ENCODE measurements at regions not wholly inside any gene's neighbourhood (a gene's known extent, or its start where the extent isn't known, plus 50 kb on each side); places are given as distances from the start of the nearest gene placed in this dataset.
"Not testable (repeated sequence)": the region's sequence is repeated elsewhere in the genome, so short reads cannot be mapped to it uniquely, and the experiment has no call there.

DNA sequence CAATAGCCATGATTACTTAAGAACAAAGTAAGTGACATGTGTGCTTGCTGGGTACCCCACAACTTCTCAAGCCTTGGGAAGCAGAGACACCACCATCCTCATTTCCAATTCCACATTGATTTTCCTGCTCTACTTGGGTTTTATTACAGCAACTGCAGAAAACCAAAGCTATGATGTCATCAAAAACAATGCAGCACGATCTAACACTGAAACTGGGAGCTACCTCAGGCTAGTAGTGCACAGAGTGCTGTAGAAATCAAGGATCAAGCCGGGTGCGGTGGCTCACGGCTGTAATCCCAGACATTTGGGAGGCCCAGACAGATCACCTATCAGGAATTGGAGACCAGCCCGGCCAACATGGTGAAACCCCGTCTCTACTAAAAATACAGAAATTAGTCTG, 174.4 kb upstream of the MSX2 start:
- H3K9me3 ChIP-seq (replicated peaks in 1 of 11) = no peaks in the 10 kb centered on the region
- H3K4me1 ChIP-seq = no peaks in the 10 kb centered on the region
- H3K4me3 ChIP-seq = no peak overlapping the region
- TF ChIP-seq Cebpa-rat (IDR thresholded peaks at IDR 0.05) = no peak
- H3K36me3 ChIP-seq = no peaks in the 10 kb centered on the region
- no peaks in the 10 kb centered on the region for H4K20me1 ChIP-seq
- H3K27me3 ChIP-seq = no peaks in the 10 kb centered on the region
- no peak overlapping the region for H3K4me2 ChIP-seq
- no peak overlapping the region for H3K9ac ChIP-seq
- no peak overlapping the region for H3K27ac ChIP-seq

GRCh38 chr5:174552428-174552827, 172.0 kb upstream of the MSX2 start:
- Histone ChIP-seq H3K9me3 (replicated peaks in 1 of 11) (no peaks in the 10 kb centered on the region), H3K4me3 (no peak overlapping the region)

GRCh38 chr5:174553556-174553955, 170.8 kb upstream of the MSX2 start:
- no peak overlapping the region for H3K4me2 ChIP-seq
- H3K27me3 ChIP-seq = no peaks in the 10 kb centered on the region
- TF ChIP-seq Cebpa-rat (IDR thresholded peaks at IDR 0.05) = no peak
- H3K9ac ChIP-seq = no peak overlapping the region
- H3K9me3 ChIP-seq (replicated peaks in 1 of 11) = no peaks in the 10 kb centered on the region; a peak in 1 of 22 replicates
- H3K4me1 ChIP-seq = no peaks in the 10 kb centered on the region
- no peaks in the 10 kb centered on the region for H3K36me3 ChIP-seq
- no peak overlapping the region for H3K4me3 ChIP-seq
- H4K20me1 ChIP-seq = no peaks in the 10 kb centered on the region
- no peak overlapping the region for H3K27ac ChIP-seq

More at GRCh38 chr5:174552428-174552827, 172.0 kb upstream of the MSX2 start:
- Histone ChIP-seq H4K20me1 (no peaks in the 10 kb centered on the region), H3K4me2 (no peak overlapping the region), H3K9ac (no peak overlapping the region), H3K4me1 (no peaks in the 10 kb centered on the region), H3K27me3 (no peaks in the 10 kb centered on the region), H3K36me3 (no peaks in the 10 kb centered on the region), H3K27ac (no peak overlapping the region)
- TF ChIP-seq Cebpa-rat (IDR thresholded peaks at IDR 0.05) = no peak

- no peak overlapping the region for H3K4me2 ChIP-seq
- H3K4me1 ChIP-seq = no peaks in the 10 kb centered on the region
- no peak for TF ChIP-seq Cebpa-rat (IDR thresholded peaks at IDR 0.05)
- no peak overlapping the region for H3K4me3 ChIP-seq
- H3K27me3 ChIP-seq = no peaks in the 10 kb centered on the region
- no peaks in the 10 kb centered on the region for H4K20me1 ChIP-seq
- H3K27ac ChIP-seq = no peak overlapping the region
- no peaks in the 10 kb centered on the region for H3K36me3 ChIP-seq
- H3K9me3 ChIP-seq (replicated peaks in 1 of 11) = peaks cover 0 to 9% (median 0%) of the 10 kb centered on the region in 11 experiments; a peak in 5 of 22 replicates
- no peak overlapping the region for H3K9ac ChIP-seq
These were observed 168.7 kb upstream of the MSX2 start for GRCh38 chr5:174555726-174556125.

GRCh38 chr5:174556756-174557155, 167.6 kb upstream of the MSX2 start:
- no peak for TF ChIP-seq Cebpa-rat (IDR thresholded peaks at IDR 0.05)
- no peak overlapping the region for H3K9ac ChIP-seq
- H3K9me3 ChIP-seq (replicated peaks in 1 of 11) = peaks cover 0 to 9% (median 0%) of the 10 kb centered on the region in 11 experiments; a peak in 5 of 22 replicates
- H3K4me3 ChIP-seq = no peak overlapping the region
- no peaks in the 10 kb centered on the region for H3K4me1 ChIP-seq
- H3K27ac ChIP-seq = no peak overlapping the region
- no peaks in the 10 kb centered on the region for H4K20me1 ChIP-seq
- H3K36me3 ChIP-seq = no peaks in the 10 kb centered on the region
- H3K4me2 ChIP-seq = no peak overlapping the region
- H3K27me3 ChIP-seq = no peaks in the 10 kb centered on the region

GRCh38 chr5:174558190-174558589, 166.2 kb upstream of the MSX2 start:
- Histone ChIP-seq H4K20me1 (no peaks in the 10 kb centered on the region), H3K4me2 (no peak overlapping the region), H3K9me3 (replicated peaks in 1 of 11) (peaks cover 0 to 9% (median 0%) of the 10 kb centered on the region in 11 experiments; a peak in 5 of 22 replicates), H3K36me3 (no peaks in the 10 kb centered on the region), H3K4me3 (no peak overlapping the region), H3K9ac (no peak overlapping the region), H3K27me3 (no peaks in the 10 kb centered on the region), H3K27ac (no peak overlapping the region), H3K4me1 (no peaks in the 10 kb centered on the region)
- TF ChIP-seq Cebpa-rat (IDR thresholded peaks at IDR 0.05) = no peak

DNA sequence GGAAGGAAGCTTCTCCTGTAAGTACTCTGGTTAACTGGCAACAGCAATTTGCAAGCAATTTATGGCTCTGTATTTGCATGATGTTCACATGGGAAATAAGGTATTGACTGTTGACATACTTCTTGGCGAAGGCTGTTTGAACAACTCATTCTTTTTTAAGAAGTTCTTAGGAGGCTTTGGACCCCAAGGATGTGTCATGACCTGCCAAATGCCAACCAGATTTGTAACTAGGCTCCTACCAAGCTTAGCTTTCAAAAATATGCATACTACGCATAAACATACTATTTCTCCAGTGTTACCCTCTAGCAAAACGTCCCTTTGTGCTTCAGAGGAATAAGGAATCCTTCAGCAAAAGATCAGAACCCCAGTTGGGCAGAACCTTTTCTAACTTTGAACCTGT, 165.2 kb upstream of the MSX2 start:
- Histone ChIP-seq H3K36me3 (no peaks in the 10 kb centered on the region), H3K27me3 (no peaks in the 10 kb centered on the region), H3K9me3 (replicated peaks in 1 of 11) (peaks cover 0 to 9% (median 0%) of the 10 kb centered on the region in 11 experiments; a peak in 5 of 22 replicates), H3K4me2 (no peak overlapping the region), H3K27ac (no peak overlapping the region), H4K20me1 (no peaks in the 10 kb centered on the region), H3K9ac (no peak overlapping the region), H3K4me1 (no peaks in the 10 kb centered on the region), H3K4me3 (no peak overlapping the region)
- TF ChIP-seq Cebpa-rat (IDR thresholded peaks at IDR 0.05) = no peak

DNA sequence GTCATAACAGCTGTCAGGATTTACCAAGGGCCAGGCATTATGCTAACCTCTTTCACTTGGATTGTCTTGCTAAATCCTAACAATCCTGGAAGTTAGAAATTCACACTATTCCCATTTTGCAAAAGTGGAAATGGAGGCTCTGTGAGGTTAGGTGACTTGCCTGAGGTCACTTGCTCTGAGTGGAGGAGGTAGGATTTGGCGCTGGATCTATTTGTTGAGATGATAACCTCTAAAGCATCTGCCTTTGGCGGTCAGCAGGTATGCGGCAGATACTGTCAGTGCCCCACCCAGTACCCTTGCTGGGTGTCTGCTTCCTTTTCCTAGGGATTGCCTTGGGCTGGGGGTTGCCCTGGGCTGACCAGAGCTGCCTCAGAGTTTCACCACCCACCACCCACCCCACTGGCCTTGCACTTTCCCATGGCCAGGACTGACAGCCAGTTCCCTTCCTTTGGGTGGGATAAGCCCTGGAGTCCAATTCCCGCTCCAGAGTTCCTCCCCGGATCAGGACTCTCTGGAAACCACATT, 164.8 kb upstream of the MSX2 start:
- Histone ChIP-seq H4K20me1 (no peaks in the 10 kb centered on the region), H3K27ac (no peak overlapping the region), H3K4me3 (no peak overlapping the region), H3K4me2 (no peak overlapping the region), H3K27me3 (no peaks in the 10 kb centered on the region), H3K36me3 (no peaks in the 10 kb centered on the region), H3K9ac (no peak overlapping the region), H3K4me1 (no peaks in the 10 kb centered on the region), H3K9me3 (replicated peaks in 1 of 11) (peaks cover 0 to 9% (median 0%) of the 10 kb centered on the region in 11 experiments; a peak in 5 of 22 replicates)
- no peak for TF ChIP-seq Cebpa-rat (IDR thresholded peaks at IDR 0.05)

DNA sequence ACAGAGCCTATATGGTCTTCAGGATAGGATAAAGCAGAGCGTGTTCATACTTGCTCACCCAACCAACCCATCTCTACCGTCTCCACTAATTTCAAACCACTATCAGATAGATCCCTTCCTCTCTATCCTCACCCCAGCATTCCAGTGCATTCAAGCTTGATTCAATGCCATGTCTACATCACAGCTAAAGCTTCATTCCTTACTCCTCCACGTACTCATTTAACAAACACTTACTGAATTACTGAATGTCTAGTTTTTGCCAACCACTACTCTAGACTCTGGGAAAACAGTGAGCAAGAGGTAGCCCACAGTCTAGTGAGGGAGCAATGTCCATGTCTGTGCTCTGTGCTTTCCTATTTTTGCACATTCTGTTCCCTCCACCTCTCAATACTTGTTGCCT, 163.5 kb upstream of the MSX2 start:
- Histone ChIP-seq H3K4me1 (no peaks in the 10 kb centered on the region), H3K36me3 (no peaks in the 10 kb centered on the region), H3K9ac (no peak overlapping the region), H4K20me1 (no peaks in the 10 kb centered on the region), H3K27ac (no peak overlapping the region), H3K4me3 (no peak overlapping the region), H3K9me3 (replicated peaks in 1 of 11) (peaks cover 0 to 9% (median 0%) of the 10 kb centered on the region in 11 experiments; a peak in 5 of 22 replicates), H3K27me3 (no peaks in the 10 kb centered on the region), H3K4me2 (no peak overlapping the region)
- no peak for TF ChIP-seq Cebpa-rat (IDR thresholded peaks at IDR 0.05)

DNA sequence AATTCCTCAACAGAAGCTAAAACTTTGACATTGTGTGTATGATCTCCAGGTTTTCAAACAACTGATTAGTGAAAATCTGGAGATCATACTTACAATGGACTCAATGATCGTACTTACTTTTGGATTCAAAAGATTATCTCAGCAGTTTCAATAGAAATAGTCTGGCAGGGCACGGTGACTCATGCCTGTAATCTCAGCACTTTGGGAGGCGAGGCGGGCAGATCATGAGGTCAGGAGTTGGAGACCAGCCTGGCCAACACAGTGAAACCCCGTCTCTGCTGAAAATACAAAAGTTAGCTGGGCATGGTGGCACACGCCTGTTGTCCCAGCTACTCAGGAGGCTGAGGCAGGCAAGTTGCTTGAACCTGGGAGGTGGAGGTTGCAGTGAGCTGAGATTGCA, 161.3 kb upstream of the MSX2 start:
- not testable (repeated sequence) for H3K27ac ChIP-seq; H3K9ac ChIP-seq; H3K4me1 ChIP-seq; H3K9me3 ChIP-seq (replicated peaks in 1 of 11); H4K20me1 ChIP-seq; H3K27me3 ChIP-seq; H3K36me3 ChIP-seq; H3K4me3 ChIP-seq; H3K4me2 ChIP-seq
